GM12892 (cell line): ENCODE measurements at regions not wholly inside any gene's neighbourhood (a gene's known extent, or its start where the extent isn't known, plus 50 kb on each side); places are given as distances from the start of the nearest gene placed in this dataset.

ENCODE experiments used
- DNase-seq: peaks from one replicate; pipeline ENCODE4 v3.0.0; 2011; ENCODE audit not compliant: insufficient read length
- FAIRE-seq: peaks from 2 replicates; lab custom pipeline; 2011; peaks lifted over from hg19 to GRCh38; lab: Jason Lieb, UNC
- POLR2A ChIP-seq: IDR thresholded peaks from 2 replicates; pipeline ENCODE4 v1.6.1; 2011; ENCODE audit warnings: low read depth, low read length, control low read depth
- POLR2AphosphoS5 ChIP-seq: IDR thresholded peaks from 2 replicates; pipeline ENCODE4 v1.6.1; 2011; ENCODE audit warnings: low read depth, low read length, control low read depth
- TAF1 ChIP-seq: IDR thresholded peaks from 2 replicates; pipeline ENCODE4 v1.6.1; 2011; ENCODE audit warnings: low read depth, mild to moderate bottlenecking, control low read depth, low read length, borderline replicate concordance

DNA sequence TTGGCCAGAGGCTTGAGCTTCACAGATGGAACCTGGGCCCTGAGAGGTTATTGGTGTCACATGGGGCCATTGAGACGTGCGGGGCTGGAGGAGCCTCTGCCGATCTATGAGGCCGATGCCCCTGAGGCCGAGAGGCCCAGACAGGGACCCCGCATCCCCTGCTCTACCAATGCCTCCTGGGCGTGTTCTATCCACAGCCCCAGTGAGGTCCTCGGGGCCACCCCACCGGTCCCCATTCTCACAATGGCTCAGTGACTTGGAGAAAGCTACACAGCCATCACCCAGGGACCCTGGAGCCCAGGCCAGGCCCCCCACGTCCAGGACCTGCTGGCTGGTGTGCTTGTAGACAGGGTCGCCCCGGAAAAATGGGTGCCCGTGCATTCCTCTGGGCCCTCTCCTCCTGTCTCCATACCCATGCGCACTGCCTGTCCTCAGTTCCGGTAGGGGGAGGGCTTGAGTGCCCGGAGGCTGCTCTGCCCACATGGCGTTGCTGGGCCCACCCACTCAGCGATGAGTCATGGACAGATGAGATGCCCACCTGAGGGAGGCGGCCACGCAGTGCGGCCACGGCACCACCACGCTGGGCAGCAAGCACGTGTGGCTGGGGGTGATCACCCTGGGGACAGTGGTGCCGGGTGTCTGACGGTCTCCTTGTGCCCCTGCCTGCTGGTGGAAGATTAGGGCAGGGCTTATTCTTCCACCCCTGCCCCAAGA lies 1224.7 kb downstream of the BRD1 start:
- no peak for TF ChIP-seq POLR2A
- TF ChIP-seq POLR2AphosphoS5, result no peak
- TF ChIP-seq TAF1, result no peak
- FAIRE-seq (no peak), DNase-seq (no peak)

DNA sequence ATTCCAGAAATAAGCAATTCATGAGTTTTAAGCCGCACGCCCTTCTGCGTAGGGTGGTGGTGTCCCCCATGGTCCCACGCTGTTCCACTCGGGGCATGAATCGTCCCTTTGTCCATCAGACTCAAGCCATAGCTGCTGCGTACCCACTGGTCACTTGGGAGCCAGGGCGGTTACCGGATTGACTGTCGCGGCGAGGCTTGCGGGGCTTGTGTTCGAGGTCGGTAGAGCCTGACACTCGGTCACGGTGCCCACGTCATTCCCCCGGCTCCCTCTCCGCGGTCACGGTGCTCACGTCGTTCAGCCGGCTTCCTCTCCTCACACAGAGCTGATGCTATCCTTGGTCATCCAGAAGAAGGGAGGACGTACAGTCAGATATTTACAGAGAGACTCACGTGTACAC lies 1227.0 kb downstream of the BRD1 start:
- FAIRE-seq (no peak), DNase-seq (no peak)
- no peak for TF ChIP-seq TAF1
- TF ChIP-seq POLR2AphosphoS5, result no peak
- TF ChIP-seq POLR2A, result no peak

GRCh38 chr22:48600171-48600570 lies 1227.5 kb downstream of the BRD1 start:
- no peak for TF ChIP-seq POLR2A
- TF ChIP-seq POLR2AphosphoS5, result no peak
- no peak for TF ChIP-seq TAF1
- DNase-seq (no peak), FAIRE-seq (no peak)

- no peak for DNase-seq
- no peak for FAIRE-seq
- TF ChIP-seq POLR2A (no peak), POLR2AphosphoS5 (no peak), TAF1 (no peak)
Measured at GRCh38 chr22:48599346-48599745, 1228.3 kb downstream of the BRD1 start.

GRCh38 chr22:48596111-48596850 lies 1231.4 kb downstream of the BRD1 start:
- no peak for DNase-seq
- no peak for FAIRE-seq

GRCh38 chr22:48595511-48595905 lies 1232.2 kb downstream of the BRD1 start:
- TF ChIP-seq POLR2A (no peak), POLR2AphosphoS5 (no peak), TAF1 (no peak)
- DNase-seq, result no peak
- FAIRE-seq, result no peak

More at GRCh38 chr22:48596111-48596850, 1231.4 kb downstream of the BRD1 start:
- no peak for TF ChIP-seq POLR2AphosphoS5
- no peak for TF ChIP-seq TAF1
- no peak for TF ChIP-seq POLR2A

DNA sequence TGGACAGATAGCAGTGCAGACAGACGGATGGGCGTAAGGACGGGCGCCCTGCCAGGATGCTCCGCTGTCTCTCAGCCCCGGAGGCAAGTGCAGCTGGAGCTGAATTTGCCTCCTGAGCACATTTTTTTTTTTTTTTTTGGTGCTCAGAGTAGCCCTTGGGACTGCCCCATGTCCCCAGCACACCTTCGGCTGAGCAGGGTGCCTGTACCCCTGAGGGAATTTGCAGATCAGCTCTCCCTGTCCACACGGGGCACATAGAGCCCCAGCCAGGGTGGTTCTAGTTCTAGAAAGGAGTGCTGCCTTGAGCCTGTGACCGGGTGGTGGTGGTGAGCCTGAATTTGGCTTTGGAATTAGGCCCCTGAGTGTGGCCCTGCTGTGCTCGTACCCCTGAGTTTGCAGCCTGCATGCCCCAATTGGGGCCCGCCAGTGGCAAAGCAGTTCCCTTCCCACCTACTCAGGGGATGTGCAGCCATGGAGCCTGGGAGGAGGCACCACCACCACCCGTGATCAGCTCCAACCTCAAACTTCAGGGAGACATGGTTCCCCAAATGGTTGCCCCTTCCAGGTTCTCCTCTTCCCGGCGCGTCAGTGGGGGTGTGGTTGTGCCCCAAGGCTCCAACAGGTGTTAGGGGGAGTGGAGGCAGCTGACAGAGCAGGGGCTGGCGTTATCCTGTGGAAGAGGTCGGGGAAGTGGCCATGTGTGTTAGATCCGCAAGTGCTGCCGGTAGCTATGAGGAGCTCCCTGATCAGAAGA lies 1232.7 kb downstream of the BRD1 start:
- TF ChIP-seq TAF1 (no peak), POLR2A (no peak), POLR2AphosphoS5 (no peak)
- FAIRE-seq, result no peak
- no peak for DNase-seq

GRCh38 chr22:48594016-48594756 lies 1233.5 kb downstream of the BRD1 start:
- no peak for TF ChIP-seq POLR2AphosphoS5
- no peak for TF ChIP-seq POLR2A
- no peak for TF ChIP-seq TAF1
- no peak for DNase-seq
- FAIRE-seq, result no peak

DNA sequence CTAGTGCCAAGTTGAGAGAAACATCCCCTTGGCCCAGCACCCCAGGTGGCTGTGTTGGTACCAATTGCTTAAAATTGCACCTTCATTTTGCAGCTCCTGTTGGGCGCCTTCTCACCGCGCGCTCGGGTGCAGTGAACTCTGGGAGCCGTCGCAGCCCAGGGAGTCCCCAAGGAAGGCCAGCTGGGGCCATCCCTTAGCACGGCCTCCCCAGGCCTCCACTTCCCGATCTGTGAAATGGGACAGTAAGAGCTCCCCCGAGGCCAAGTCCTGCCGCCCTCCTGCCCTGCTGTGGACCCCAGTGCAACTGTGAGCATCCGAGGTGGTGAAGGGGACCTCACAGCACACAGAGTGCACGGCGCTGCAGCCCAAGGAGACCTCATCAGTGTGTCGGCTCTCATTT lies 1234.1 kb downstream of the BRD1 start:
- no peak for FAIRE-seq
- TF ChIP-seq TAF1 (no peak), POLR2A (no peak), POLR2AphosphoS5 (no peak)
- DNase-seq, result no peak

- FAIRE-seq (no peak), DNase-seq (no peak)
- TF ChIP-seq POLR2A, result no peak
- TF ChIP-seq TAF1, result no peak
- no peak for TF ChIP-seq POLR2AphosphoS5
Measured at GRCh38 chr22:48592931-48593330, 1234.7 kb downstream of the BRD1 start.

DNA sequence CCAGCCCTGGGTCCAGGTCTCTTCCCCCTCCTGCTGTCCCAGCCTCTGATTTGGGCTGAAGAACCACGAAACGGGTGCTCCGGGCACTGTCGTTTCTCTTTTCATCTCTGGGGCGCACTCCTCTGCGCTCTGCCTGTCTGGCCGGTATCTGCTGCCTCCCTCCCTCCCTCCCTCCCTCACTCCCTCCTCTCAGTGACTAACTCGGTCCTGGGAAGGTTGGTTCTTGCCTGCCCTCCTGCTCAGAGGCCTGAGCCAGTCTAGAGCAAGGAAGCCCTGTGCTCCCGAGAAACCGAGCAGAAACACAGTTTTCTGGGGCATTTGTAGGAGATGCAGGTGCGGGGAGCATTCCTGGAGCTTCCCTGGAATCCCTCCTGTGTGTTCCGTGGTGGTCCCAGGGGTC lies 1235.2 kb downstream of the BRD1 start:
- no peak for FAIRE-seq
- TF ChIP-seq POLR2AphosphoS5 (no peak), POLR2A (no peak), TAF1 (no peak)
- DNase-seq, result no peak

DNA sequence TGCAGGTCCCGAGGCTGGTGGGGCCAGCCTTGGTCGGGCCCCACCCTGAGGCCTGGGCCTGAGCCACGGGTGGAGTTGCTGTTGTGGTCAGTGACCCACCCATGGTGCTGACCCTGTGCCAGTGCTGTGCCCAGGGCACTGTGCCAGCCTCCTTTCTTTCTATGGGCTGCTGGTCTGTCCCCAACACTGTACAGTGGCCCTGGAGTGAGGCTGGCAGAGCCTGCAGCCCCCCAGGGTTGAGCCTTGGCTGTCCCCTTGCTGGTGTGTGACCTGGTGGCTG lies 1235.7 kb downstream of the BRD1 start:
- DNase-seq (no peak), FAIRE-seq (no peak)
- no peak for TF ChIP-seq POLR2AphosphoS5
- TF ChIP-seq TAF1, result no peak
- TF ChIP-seq POLR2A, result no peak
